ENCODE measurements at regions not wholly inside any gene's neighbourhood (a gene's known extent, or its start where the extent isn't known, plus 50 kb on each side); places are given as distances from the start of the nearest gene placed in this dataset.
A peak's percentile ranks its signal among the peaks of the same experiment; 100 is the strongest.

DNA sequence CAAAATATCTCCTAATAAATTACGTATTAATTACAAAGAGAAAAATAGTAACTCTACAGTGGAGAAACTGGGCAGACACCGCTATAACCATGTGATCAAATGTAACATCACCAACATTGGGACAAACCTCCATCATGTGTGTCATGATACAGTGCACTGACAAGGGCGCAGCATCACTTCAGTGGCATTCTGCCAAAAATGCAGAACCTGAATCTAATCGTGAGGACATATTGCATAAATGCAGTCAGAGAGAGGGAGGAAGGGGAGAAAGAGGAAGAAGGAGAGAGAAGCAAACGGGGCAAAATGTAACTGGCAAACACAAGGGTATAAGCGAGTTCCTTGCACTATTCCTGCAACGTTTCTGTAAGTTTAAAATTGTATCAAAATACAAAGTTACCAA, 74.2 kb upstream of the MARCHF10 start:
- no peak for DNase-seq (ENCODE audit: low spot score)

DNA sequence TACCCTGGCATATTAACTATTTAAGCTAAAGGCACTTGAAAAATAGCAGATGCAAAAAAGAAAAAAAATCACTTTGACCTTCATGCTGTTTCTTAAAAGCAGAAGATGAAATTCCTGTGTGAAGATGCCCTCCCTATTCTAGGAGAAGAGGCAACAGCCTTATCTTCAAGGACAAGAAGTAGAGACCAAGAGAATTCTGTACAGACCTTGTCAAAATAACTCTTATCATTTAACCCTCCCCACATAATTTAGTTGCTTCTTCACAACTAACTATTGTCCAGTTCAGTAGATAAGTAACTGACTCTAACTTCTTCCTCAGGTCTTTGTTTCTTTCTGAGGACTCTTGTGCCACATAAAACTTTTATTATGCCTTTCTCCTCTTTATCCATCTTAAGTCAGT, 72.0 kb upstream of the MARCHF10 start:
- no peak for DNase-seq (ENCODE audit: low spot score)

DNA sequence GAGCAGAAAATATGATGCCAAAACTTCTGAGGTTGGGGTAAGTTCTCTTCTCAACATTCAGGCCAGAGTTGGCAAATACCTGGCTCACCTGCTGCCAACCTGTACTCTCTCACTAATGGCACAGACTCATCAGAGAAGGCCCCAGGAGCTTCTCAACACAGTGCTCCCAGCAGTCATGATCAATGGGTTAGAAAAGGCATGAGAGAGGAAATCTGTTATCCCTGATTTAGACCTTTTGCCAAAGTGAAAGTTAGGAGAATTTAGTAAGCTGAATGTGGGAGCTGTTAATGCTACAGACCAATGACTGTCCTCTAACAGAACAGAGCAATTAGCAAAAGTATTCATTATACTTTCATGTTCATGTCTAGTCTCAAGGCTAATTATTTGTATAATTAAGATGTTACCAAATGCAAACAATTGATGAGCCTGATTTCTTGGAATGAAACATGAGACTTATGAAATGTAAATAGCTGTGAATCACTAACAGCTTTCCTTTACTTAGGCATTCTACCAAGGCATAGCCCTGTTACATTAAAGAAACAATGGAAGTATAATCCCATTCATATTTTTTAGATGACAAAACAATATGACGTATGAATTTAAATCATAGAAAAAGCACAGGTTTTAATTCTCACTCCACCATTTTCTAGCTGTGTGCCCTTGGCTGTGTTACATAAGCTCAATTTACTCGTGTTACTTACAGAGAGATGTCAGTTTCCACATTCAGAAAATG, 68.7 kb upstream of the MARCHF10 start:
- no peak for DNase-seq (ENCODE audit: low spot score)

DNA sequence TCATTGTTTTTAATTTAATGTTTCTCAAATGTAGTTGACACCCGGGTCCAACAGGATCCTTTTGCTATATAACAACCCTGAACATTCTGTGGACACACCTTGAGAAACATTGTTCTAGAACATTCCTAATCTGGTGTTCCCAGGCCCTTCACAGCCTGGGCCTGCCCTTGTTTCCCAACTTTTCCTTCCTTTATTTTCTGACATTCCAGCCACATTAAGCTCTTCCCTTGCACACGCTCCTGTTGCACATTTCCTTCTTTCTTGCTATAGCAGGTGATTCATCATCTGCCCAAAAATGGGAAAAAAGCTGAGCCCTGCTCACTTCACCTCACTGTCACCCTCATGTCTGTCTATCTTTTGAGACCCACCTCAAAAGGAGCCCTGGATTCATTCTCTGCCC, 67.9 kb upstream of the MARCHF10 start:
- no peak for DNase-seq (ENCODE audit: low spot score)

DNA sequence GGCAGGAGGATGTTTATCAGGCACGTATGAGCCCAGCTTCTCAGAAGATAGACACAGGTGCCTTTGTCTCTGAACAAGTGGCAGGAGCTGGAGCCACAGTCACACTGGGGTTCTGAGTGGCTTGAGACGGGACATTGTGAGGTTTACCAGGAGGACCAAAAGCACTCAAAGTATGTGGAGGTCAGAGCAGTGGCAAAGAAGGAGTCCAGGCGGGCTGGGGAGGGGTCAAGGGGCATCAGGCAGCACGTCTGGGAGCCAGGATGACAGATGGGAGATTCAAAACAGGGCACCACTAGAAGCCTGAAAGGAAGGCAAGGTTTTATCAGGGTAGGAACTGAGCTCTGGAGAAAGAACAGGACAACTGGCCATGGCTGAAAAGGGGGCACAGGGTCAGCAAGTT, 67.2 kb upstream of the MARCHF10 start:
- DNase-seq (ENCODE audit: low spot score), result no peak

DNA sequence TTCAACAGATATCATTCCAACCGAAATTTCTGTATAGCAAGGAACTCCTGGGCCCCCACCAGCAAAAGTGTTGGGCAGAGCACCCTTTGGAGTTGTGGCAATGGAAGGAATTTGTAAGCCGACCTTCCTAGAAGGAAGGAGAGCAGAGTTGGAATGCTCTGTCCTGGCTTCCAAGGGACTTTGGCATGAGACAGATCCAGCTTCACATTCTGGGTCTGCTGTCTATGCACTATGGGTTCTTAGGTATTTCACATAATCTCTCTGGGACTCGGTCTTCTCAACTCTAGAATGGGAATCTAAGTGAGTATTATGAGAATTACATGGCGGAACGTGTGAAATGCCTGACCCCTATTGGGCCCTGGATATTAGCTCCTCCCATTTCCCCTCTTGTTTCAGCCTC, 63.2 kb upstream of the MARCHF10 start:
- DNase-seq (ENCODE audit: low spot score), result no peak

DNA sequence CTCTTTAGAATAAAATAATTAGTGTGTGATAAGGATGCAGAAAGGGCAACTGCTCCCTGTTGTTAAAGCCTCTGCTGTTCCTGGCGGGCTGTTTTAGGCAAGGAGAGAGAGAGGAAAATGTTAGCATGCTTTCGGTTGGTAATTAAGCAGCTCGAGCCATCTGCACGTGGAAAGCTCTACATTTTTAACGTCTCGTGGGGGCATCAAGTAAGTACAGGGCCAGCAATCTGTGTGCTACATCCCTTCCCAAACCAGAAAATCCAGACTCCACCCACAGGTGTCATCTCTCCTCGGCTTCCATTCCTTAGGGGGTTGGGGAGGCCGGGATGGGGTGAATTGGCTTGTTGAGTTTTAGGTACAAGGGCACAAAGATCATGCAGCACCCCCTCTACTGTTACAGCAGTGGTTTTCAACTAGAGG, 62.4 kb upstream of the MARCHF10 start:
- DNase-seq (ENCODE audit: low spot score), result peak; percentile 13

DNA sequence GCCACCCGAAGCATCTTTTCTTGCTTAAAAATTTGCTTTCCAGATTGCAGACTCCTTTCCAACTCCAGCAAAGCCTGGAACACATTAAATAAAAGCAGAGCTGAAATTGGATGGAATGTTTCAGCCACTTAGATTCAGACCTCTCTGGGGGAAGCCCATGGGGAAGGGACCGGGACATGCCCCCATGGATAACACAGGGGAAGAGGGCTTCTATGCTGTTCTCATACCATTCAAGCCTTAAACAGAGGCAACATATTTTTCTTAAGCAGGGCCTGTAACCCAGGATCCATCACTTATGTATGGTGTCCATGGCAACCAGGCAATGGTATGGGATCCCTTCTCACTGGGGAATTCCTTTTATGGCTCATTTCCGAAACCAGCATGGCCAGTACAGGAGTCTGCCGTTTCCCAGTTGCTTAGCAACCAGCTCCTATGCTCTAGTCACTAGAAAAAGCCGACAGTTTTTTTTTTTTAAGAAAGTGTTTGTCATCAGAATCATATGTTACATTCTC, 62.0 kb upstream of the MARCHF10 start:
- DNase-seq (ENCODE audit: low spot score), result peak; percentile 89

DNA sequence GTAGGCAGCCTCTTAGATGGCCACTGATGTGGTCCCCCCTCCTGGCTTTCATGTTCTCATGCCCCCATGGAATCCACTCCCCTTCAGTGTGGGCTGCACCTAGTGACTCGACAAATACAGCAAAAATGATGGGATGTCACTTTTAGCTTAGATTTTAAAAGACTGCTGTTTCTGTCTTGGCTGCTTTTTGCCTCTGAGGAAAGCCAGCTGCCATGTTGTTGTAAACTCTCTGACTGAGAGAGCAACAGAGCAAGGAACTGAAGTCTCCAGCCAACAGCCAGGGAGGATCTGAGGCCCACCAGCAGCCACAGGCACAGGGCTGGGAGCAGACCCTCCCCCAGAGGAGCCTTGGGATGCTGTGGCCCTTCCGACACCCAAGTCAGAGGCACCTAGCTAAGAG, 60.6 kb upstream of the MARCHF10 start:
- DNase-seq (ENCODE audit: low spot score), result no peak

DNA sequence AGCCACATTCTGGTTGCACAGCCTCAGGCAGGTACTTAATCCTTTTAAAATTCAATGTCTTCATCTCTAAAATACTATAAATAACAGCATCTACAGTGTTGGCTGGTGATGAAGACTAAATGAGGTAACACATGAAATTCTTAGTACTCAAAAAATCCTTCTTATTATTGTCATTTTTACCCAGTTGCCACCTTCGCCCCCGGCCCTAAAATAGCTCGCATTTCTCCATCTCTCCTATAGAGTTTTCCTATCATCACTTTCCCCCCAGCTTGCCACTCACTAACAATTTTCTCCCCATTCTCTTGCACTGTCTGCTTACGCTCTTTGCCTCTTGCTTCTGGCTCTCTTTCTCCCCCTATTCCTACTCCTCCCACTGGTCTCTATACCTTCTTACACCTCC, 59.9 kb upstream of the MARCHF10 start:
- DNase-seq (ENCODE audit: low spot score), result no peak

DNA sequence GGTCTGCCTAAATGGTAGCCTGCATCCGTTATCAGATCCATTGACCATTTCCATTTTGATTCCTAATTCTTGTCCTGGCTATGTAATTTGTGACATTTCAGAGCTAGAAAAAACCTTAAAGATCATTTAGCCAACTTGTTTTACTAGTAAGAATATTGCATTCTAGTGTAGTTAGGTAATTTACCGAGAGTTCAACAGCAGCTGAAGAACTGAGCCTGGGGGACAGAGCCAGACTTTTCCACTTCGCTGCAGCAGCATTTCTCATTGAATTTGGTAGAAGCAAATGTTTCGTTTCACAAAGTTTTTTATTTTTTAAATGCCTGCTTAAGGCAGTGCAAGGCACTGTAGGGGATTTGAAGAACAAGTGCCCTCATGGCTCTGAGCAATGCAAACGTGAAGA, 59.2 kb upstream of the MARCHF10 start:
- DNase-seq (ENCODE audit: low spot score), result no peak

DNA sequence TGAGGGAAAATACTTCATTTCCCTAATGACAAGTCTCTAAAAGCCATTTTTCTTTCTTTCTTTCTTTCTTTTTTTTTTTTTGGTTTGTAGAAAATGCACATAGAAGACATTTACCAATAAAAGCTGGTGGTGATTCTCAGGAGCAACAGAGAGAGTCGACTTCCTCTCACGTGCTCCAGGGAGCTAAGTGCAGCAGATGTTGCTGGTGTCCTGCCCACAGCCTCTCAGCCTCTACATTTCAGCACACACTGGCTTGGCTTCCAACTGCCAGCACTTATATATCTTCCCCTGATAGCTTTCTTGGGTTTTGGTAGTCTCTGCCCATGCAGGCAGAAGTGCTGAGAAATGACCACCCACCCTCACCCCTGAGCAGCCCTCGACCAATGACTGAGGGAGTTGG, 58.4 kb upstream of the MARCHF10 start:
- DNase-seq (ENCODE audit: low spot score), result no peak

DNA sequence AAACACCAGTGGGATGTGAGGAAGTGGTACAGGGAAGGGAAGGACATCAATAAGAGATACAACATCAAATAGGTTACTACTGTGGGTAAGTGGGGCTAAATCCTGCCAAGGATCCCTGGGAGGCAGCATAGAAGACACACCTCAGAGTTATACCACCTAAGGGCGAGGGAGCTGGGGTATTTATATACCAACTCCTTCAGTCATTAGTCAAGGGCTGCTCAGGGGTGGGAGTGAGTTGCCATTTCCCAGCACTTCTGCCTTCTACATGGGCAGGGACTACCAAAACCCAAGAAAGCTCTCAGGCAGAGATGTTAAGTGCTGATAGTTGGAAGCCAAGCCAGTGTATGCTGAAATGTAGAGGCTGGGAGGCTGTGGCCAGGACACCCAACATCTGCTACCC, 57.5 kb upstream of the MARCHF10 start:
- DNase-seq (ENCODE audit: low spot score), result no peak

DNA sequence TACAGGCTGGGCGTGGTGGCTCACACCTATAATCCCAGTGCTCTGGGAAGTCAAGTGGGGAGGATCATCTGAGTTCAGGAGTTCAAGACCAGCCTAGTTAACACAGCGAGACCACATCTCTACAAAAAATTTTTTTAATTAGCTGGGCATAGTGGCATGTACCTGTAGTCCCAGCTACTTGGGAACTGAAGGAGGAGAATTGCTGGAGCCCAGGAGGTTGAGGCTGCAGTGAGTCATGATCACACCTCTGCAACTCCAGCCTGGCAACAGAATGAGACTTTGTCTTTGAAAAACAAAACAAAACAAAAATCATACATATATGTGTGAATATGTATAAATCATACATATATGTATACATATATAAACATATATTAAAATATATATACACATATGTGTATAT, 54.1 kb upstream of the MARCHF10 start:
- DNase-seq (ENCODE audit: low spot score), result no peak

DNA sequence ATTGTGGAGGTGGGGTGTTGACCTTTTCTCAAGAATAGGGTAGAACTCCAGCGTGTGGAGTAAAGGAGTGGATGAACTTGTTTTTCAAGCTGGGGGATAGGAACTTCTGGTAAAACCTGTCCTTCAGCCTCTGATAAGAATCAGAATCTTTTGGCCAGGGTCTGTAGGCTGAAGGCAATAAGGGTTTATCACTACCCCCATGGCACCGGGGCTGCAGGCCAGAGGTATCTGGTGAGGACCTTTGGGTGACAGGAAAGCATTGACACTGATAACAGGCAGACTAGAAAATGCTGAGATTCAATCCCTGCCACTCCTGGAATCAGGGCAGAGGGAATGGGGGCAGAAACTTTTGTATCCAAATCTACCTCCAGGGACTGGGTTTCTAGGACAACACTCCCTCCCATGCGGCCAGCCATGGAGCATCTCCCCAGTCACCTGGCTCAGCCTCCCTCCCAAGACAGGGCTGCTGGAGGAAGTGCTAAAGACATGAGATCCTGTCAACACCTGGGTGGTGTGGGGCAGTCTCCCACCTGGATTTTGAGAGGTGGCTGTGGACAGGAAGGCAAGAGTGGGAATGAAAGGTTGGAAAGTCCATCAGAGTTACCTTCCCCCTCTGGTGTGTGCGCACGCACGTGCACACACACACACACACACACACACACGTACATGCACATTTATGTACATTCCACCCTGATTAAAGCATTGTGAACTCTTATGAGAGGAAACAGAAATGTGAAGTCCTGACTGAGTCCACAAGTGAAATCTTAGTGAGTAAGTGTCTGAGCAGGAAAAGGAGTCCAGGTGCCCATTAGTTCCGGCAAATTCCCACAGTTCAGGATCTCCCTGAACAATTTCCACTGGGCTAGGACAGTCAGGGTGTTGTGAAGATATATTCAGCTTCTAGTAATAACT, 53.1 kb upstream of the MARCHF10 start:
- DNase-seq (ENCODE audit: low spot score), result no peak

DNA sequence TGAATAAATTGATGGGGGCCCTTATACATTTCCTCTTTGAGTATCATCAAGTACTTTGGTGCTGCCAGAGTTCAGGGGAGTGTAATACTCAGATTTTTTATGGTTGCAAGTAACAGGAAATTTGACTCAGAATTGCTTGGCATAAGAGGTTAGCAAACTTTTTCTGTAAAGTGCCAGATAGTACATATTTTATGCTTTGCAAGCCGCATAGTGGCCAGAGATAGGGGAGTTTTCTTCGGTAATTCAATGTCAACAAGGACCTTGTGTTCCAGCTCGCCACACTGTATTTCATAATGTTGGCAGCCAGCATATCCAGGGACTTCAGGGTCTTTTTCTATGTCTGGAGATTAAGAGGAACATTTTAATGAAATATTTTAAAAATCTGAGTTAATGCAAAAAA, 51.0 kb upstream of the MARCHF10 start:
- no peak for DNase-seq (ENCODE audit: low spot score)
